Lower leg skin (tissue), 4 donors: ENCODE measurements at regions not wholly inside any gene's neighbourhood (a gene's known extent, or its start where the extent isn't known, plus 50 kb on each side); places are given as distances from the start of the nearest gene placed in this dataset.

Experiments used
- DNase-seq, 2 donors: peaks; one replicate each; pipeline ENCODE4 v3.0.0-alpha.2; 2019; ENCODE audit warnings: low spot score in 2 of 2
- H3K4me3 ChIP-seq: fragments of 200-600 bp; sonication (generic); 2 replicates; pipeline ENCODE4 v1.5.1; 2017; ENCODE audit warnings: mild to moderate bottlenecking, low read depth; ENCODE audit not compliant: poor library complexity, severe bottlenecking
- POLR2A ChIP-seq, 2 donors: fragments of 450-650 bp; IDR thresholded peaks; one replicate each; pipeline ENCODE4 v1.6.1; 2016 to 2017; ENCODE audit warnings: antibody characterized with exemption in 2 of 2, mild to moderate bottlenecking in 1 of 2, moderate library complexity in 1 of 2
- WGBS, 2 donors: methylation state at CpG; one replicate each; pipeline ENCODE4 v1.1.5; 2018; 5-methylcytosine and 5-hydroxymethylcytosine counted together
- intact Hi-C: fragments of 100-400 bp; cut with DNase I; formaldehyde crosslinking; loops from one replicate; pipeline ENCODE4 v1.15.0; 2023; ENCODE audit warnings: low total_unique reads
- TF ChIP-seq, protein P1 (sequence below), 3 donors: fragments of 450-650 bp; IDR thresholded peaks; one replicate each; pipeline ENCODE4 v1.5.1; 2016; ENCODE audit warnings: antibody characterized with exemption in 3 of 3, mild to moderate bottlenecking in 3 of 3, moderate library complexity in 2 of 3

GRCh38 chr9:4356306-4356705 lies 56.4 kb upstream of the GLIS3 start:
- H3K4me3 ChIP-seq = no peak overlapping the region
- intact Hi-C loops = no loop called here
- 59 to 61% methylated on average over 2 of the region's 2 CpGs for WGBS, 2 donors
- DNase-seq = no peak
- no peak for TF ChIP-seq POLR2A (IDR thresholded peaks at IDR 0.05)
- TF ChIP-seq, protein P1, sequence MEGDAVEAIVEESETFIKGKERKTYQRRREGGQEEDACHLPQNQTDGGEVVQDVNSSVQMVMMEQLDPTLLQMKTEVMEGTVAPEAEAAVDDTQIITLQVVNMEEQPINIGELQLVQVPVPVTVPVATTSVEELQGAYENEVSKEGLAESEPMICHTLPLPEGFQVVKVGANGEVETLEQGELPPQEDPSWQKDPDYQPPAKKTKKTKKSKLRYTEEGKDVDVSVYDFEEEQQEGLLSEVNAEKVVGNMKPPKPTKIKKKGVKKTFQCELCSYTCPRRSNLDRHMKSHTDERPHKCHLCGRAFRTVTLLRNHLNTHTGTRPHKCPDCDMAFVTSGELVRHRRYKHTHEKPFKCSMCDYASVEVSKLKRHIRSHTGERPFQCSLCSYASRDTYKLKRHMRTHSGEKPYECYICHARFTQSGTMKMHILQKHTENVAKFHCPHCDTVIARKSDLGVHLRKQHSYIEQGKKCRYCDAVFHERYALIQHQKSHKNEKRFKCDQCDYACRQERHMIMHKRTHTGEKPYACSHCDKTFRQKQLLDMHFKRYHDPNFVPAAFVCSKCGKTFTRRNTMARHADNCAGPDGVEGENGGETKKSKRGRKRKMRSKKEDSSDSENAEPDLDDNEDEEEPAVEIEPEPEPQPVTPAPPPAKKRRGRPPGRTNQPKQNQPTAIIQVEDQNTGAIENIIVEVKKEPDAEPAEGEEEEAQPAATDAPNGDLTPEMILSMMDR (IDR thresholded peaks at IDR 0.05) = no peak

GRCh38 chr9:4353236-4353635 lies 53.4 kb upstream of the GLIS3 start:
- no peak overlapping the region for H3K4me3 ChIP-seq
- no peak for TF ChIP-seq POLR2A (IDR thresholded peaks at IDR 0.05)
- TF ChIP-seq, protein P1 (IDR thresholded peaks at IDR 0.05) = no peak
- 54 to 71% methylated on average over 3 of the region's 3 CpGs for WGBS, 2 donors
- no peak for DNase-seq
- intact Hi-C loops = no loop called here

DNA sequence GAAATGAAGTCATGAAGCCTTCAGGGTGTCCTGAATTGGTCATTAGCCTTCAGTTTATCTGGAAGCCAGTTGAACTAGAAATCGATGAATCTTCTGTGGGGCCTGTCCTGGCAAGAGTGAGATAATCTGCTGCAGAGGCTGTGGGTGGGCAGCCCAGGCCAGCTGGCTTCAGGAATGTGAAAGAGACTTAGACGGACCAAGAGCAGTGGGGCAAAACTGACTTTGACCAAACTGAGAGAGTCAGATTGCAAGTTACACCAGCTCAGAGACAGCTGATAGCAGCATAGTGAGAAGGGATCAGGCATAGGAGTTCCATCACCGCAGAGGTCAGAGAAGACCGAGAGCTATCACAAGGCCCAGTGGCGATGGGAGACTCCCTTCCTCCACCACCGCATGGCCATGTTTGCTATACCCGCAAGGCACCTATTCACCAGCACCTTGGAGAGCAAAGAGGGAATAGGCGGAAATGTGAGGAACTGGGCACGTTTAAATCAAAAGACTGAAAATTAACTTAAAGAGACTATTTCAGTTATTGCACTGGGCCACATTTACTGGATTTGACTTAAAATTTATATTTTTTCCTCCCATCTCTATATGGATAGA lies 50.0 kb upstream of the GLIS3 start:
- intact Hi-C loops = no loop called here
- no peak for TF ChIP-seq POLR2A (IDR thresholded peaks at IDR 0.05)
- TF ChIP-seq, protein P1 (IDR thresholded peaks at IDR 0.05) = no peak
- no peak overlapping the region for H3K4me3 ChIP-seq
- 88 to 90% methylated on average over 9 of the region's 9 CpGs for WGBS, 2 donors
- DNase-seq = no peak
